Peyer's patch (tissue), 4 donors: ENCODE measurements at regions not wholly inside any gene's neighbourhood (a gene's known extent, or its start where the extent isn't known, plus 50 kb on each side); places are given as distances from the start of the nearest gene placed in this dataset.
"Not testable (repeated sequence)": the region's sequence is repeated elsewhere in the genome, so short reads cannot be mapped to it uniquely, and the experiment has no call there.

Source experiments
- DNase-seq, 3 donors: peaks; one replicate each; pipeline ENCODE4 v3.0.0-alpha.2; 2017 to 2019
- H3K27ac ChIP-seq, 4 donors: fragments of 200-600 bp; sonication (generic); one replicate each; pipeline ENCODE4 v1.5.1; 2016 to 2019
- H3K27me3 ChIP-seq, 2 donors: fragments of 200-600 bp; sonication (generic); one replicate each; pipeline ENCODE4 v1.5.1; 2019
- H3K36me3 ChIP-seq, 3 donors: fragments of 200-600 bp; sonication (generic); one replicate each; pipeline ENCODE4 v1.5.1; 2016 to 2019
- H3K4me1 ChIP-seq, 4 donors: fragments of 200-600 bp; sonication (generic); one replicate each; pipeline ENCODE4 v1.5.1; 2016 to 2019
- H3K4me3 ChIP-seq, 4 donors: fragments of 200-600 bp; sonication (generic); 1 replicate in 3 of 4; 2 replicates in 1 of 4; pipeline ENCODE4 v1.5.1; 2016 to 2019; ENCODE audit warnings: mild to moderate bottlenecking in 1 of 4
- H3K9me3 ChIP-seq, 4 donors: fragments of 200-600 bp; sonication (generic); one replicate each; pipeline ENCODE4 v1.5.1; 2016 to 2019; ENCODE audit warnings: mild to moderate bottlenecking in 1 of 4
- CTCF ChIP-seq, 6 experiments: fragments of 450-650 bp in 4 of 6; fragments of 200-600 bp in 2 of 6; sonication (generic) in 1 of 6; IDR thresholded peaks; one replicate each; pipeline ENCODE4 v1.5.1; 2017 to 2019; ENCODE audit warnings: antibody characterized with exemption in 6 of 6, mild to moderate bottlenecking in 3 of 6, moderate library complexity in 1 of 6
- POLR2A ChIP-seq, 2 donors: fragments of 450-650 bp; IDR thresholded peaks; one replicate each; pipeline ENCODE4 v1.5.1; 2017; ENCODE audit warnings: antibody characterized with exemption in 2 of 2, mild to moderate bottlenecking in 2 of 2, moderate library complexity in 2 of 2

- H3K4me3 ChIP-seq: no peak overlapping the region
- DNase-seq: no peak
- no peaks in the 10 kb centered on the region for H3K27me3 ChIP-seq
- H3K36me3 ChIP-seq: no peaks in the 10 kb centered on the region
- TF ChIP-seq POLR2A (IDR thresholded peaks at IDR 0.05): no peak
- no peak for TF ChIP-seq CTCF (IDR thresholded peaks at IDR 0.05)
- H3K27ac ChIP-seq: no peak overlapping the region
- H3K9me3 ChIP-seq: no peaks in the 10 kb centered on the region
- no peaks in the 10 kb centered on the region for H3K4me1 ChIP-seq
Observed at GRCh38 chr14:38549564-38549963, 293.7 kb upstream of the CLEC14A start.

DNA sequence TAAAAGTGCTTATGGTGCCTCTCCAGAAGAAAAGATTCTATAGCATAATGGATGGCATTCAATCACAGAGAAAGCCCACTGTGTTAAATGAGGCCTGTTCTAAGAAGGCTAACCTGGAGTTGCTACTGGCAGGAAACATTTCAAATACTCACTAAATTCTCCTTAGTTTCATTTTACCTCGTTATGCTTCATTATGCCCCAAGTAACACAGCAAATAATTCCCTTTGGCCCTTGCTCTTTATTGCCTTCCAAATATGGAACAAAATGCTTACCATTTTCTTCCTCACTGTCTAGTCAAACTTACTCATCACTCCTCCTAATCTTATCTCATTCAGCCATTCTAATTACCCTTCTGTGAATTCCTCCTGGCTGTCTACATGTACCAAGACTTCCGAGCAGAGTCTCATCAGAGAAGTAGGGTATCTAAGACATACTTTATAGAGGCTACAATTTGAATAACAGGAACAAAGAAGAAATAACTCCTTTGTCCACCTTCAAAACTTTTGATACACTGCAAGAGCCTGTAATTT, 292.1 kb upstream of the CLEC14A start:
- TF ChIP-seq POLR2A (IDR thresholded peaks at IDR 0.05) (no peak), CTCF (IDR thresholded peaks at IDR 0.05) (no peak)
- Histone ChIP-seq H3K4me1 (no peaks in the 10 kb centered on the region), H3K4me3 (no peak overlapping the region), H3K9me3 (no peaks in the 10 kb centered on the region), H3K36me3 (no peaks in the 10 kb centered on the region), H3K27me3 (no peaks in the 10 kb centered on the region), H3K27ac (no peak overlapping the region)
- no peak for DNase-seq

- TF ChIP-seq POLR2A (IDR thresholded peaks at IDR 0.05) (no peak), CTCF (IDR thresholded peaks at IDR 0.05) (no peak)
- DNase-seq: no peak
- no peaks in the 10 kb centered on the region for H3K9me3 ChIP-seq
- no peaks in the 10 kb centered on the region for H3K4me1 ChIP-seq
- H3K4me3 ChIP-seq: no peak overlapping the region
- H3K36me3 ChIP-seq: no peaks in the 10 kb centered on the region
- no peak overlapping the region for H3K27ac ChIP-seq
- no peaks in the 10 kb centered on the region for H3K27me3 ChIP-seq
Observed at GRCh38 chr14:38546932-38547551, 291.1 kb upstream of the CLEC14A start.

DNA sequence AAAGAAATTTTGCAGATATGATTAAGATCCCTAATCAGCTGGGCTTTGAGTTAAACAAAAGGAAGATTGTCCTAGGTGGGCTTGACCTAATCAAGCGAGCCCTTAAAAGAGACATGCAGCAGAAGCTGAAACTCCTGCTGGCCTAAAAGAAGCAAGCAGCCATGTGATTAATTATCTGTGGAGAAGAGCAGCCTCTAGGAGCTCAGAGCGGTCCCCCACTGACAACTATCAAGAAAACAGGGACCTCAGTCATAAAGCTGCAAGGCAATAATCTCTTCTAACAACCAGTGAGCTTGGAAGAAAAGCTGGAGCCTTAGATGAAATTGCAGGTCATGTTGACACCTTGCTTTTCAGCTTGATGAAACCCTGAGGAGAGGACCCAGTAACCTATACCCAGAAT, 288.9 kb upstream of the CLEC14A start:
- no peaks in the 10 kb centered on the region for H3K36me3 ChIP-seq
- H3K27me3 ChIP-seq: no peaks in the 10 kb centered on the region
- H3K27ac ChIP-seq: no peak overlapping the region
- no peak for TF ChIP-seq CTCF (IDR thresholded peaks at IDR 0.05)
- no peak for TF ChIP-seq POLR2A (IDR thresholded peaks at IDR 0.05)
- no peak overlapping the region for H3K4me3 ChIP-seq
- no peaks in the 10 kb centered on the region for H3K9me3 ChIP-seq
- H3K4me1 ChIP-seq: no peaks in the 10 kb centered on the region
- no peak for DNase-seq

- not testable (repeated sequence) for H3K36me3 ChIP-seq, DNase-seq, H3K4me3 ChIP-seq, H3K27me3 ChIP-seq, H3K4me1 ChIP-seq, H3K9me3 ChIP-seq, H3K27ac ChIP-seq
Observed at GRCh38 chr14:38543851-38544250, 288.0 kb upstream of the CLEC14A start.

GRCh38 chr14:38538053-38538452, 282.2 kb upstream of the CLEC14A start:
- H3K27me3 ChIP-seq, H3K9me3 ChIP-seq, H3K36me3 ChIP-seq, H3K4me3 ChIP-seq, H3K27ac ChIP-seq, DNase-seq, H3K4me1 ChIP-seq: not testable (repeated sequence)
